Putamen (tissue), 1 donor: ENCODE measurements at regions not wholly inside any gene's neighbourhood (a gene's known extent, or its start where the extent isn't known, plus 50 kb on each side); places are given as distances from the start of the nearest gene placed in this dataset.

Experiments
- DNase-seq: peaks from one replicate; pipeline ENCODE4 v3.0.0-alpha.2; 2016; ENCODE audit warnings: low spot score

GRCh38 chr17:79396696-79397095, 214.2 kb downstream of the RBFOX3 start:
- DNase-seq = no peak

GRCh38 chr17:79395545-79395944, 215.3 kb downstream of the RBFOX3 start:
- no peak for DNase-seq

DNA sequence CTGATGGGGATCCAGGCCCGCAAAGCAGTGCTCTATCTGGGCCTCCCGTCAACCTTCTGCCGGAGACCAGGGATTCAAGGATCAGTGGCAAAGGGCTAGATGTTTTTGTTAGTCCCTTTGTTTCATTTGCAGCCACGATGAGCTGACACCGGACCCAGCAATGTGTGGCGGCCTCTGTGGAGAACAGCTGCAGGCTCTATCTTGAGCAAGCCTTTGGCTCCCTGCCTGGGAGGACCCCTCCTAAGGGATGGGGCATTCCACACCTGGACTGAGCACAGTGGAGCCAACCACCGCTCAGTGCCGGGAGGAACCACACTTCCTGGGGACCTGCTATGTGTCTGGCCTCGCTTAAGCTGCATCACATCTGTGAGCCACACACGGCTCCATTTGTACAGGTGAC, 215.8 kb downstream of the RBFOX3 start:
- no peak for DNase-seq

GRCh38 chr17:79393358-79394052, 217.3 kb downstream of the RBFOX3 start:
- DNase-seq = peak; percentile 50

- DNase-seq = no peak
Observed at GRCh38 chr17:79392598-79392997, 218.3 kb downstream of the RBFOX3 start.

GRCh38 chr17:79391376-79392233, 219.2 kb downstream of the RBFOX3 start:
- peak; percentile 39 for DNase-seq

DNA sequence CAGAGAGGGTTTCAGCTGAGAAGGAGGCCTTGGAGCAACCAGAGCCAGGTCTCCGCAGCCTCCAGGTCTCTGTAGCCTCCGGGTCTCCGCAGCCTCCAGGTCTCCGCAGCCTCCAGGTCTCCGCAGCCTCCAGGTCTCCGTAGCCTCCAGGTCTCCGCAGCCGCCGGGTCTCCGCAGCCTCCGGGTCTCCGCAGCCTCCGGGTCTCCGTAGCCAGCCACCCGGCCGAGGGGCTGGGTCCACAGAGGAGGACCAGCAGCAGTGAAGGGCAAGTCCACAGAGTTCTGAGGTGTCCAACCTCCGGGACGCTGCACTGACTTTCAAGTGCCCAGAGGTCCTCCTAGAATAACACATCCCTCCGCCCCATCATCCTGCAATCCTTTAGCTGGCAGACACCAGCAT, 221.0 kb downstream of the RBFOX3 start:
- DNase-seq = no peak

DNA sequence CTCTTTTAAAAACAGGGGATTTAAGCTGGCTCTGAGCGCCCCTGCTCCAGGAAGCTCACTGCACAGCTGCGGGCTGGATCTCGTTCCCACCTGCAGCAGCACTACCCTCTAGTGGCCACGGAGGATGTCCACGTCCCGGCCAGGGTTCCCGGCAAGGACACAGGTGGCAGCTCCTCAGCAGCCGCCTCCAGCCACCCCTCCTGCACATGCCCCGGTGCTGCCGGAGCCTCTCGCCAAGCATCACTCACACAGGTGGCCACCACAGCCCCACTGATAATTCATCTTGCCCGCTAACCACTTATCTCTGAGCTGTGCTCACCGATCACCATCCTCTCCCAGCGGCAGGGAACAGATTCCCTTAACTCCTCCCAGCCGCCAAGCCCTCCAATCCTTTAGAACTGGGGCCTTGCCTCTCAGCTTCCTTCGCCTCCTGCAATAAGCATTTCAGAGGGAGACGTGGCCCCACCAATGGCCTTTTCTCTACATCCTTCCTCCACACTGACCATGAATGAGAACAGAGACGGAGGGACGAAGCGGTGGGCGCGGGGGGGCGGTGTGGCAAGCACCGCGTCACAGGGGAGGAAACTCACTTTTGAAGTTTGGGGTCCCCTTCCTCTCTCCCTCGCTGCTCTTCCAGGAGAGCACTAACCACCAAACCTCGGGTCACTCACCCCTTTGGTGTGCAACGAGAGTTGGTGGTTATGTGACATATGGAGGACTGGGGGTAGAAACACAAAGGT, 222.1 kb downstream of the RBFOX3 start:
- no peak for DNase-seq

- DNase-seq = no peak
Observed at GRCh38 chr17:79387783-79388182, 223.1 kb downstream of the RBFOX3 start.

DNA sequence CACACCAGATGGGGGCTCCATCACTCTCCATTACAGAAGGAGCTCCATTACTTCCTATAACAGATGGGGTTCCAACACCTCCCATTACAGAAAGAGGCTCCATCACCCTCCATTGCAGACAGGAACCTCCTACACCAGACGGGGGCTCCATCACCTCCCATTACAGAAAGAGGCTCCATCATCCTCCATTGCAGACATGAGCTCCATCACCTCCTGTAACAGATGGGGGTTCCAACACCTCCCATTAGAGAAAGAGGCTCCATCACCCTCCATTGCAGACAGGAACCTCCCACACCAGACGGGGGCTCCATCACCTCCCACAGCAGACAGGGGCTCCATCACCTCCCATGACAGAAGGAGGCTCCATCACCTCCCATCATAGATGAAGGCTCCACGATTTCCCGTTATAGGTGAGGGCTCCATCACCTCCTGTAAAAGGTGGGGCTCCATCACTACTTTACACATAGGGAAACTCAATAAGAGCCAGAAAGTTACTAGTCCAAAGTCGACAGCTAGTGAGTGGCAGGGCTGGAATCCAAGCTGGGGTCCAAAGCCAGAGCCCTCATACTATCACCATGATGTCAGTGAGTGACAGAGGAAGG, 224.8 kb downstream of the RBFOX3 start:
- DNase-seq = no peak

DNA sequence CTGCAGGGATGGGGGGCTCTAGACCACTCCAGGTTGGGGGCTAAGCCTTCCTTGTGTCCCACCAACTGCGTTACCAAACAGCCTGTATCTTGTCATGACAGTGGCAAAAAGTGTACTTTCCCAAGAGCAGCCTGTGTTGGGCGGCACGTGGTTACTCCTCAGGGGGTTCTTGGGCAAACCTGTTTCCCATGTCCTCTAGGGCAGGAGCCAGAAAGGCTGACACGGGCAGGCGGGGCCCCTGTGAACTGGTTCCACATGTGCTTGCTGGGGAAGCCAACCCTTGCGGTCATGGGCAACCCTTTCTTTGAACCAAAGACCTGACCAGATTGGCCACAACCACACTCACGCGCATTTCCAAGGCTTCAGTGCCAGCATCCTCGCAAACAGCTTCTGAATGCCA, 228.5 kb downstream of the RBFOX3 start:
- no peak for DNase-seq

DNA sequence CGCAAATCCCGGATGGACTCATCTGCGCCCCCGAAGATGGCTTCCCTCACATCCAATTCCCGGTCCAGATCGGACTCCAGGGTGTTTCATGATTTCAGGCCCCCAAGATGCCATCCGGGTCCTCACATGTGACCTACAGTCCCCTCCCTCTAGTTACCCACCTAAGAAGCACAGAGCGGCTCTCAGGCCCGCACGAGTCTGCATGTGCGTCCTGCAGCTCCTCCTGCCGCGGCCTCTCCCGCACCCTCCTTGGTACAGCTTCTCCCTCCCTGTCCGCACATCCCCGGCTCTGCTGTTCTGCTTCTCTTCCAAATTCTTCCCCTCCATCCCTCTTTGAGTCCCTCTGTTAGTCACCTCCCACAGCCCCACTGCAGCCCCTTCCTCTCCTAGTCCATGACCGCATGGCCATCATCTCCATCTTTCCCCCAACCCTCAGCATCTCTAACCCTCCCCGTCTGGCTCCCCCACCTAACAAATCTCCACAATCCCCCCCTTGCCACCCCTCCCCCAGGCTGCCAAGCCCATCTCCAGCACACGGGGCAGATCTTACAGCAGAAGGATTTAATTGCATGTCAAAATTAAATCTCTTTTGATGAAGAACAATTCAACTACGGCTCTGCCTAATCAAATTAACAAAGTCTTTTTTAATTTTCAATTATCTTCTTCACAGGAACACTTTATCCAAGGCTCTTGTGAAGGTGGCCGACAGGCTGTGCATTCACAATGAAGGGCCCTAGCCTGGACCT, 231.0 kb downstream of the RBFOX3 start:
- no peak for DNase-seq

- no peak for DNase-seq
Observed at GRCh38 chr17:79377230-79377786, 233.5 kb downstream of the RBFOX3 start.

DNA sequence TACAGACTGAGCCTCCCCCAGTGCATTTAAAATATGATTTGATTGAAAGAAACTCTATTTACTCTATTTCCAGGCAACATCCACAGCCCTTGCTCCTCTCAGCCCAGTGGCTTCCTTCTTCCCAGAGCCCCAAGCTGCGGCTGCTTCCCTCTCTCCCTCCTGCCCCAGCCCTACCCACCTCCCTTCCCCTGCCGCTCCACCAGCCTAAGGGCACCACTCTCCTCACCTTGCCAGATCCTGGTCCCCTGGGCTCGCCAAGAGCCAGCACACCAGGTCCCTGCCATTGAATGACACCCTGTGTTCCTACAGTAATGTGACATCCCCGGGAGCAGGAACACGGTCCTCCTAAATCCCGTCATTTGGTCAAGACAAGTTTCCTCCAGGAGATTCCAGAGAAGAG, 236.0 kb downstream of the RBFOX3 start:
- DNase-seq = no peak

DNA sequence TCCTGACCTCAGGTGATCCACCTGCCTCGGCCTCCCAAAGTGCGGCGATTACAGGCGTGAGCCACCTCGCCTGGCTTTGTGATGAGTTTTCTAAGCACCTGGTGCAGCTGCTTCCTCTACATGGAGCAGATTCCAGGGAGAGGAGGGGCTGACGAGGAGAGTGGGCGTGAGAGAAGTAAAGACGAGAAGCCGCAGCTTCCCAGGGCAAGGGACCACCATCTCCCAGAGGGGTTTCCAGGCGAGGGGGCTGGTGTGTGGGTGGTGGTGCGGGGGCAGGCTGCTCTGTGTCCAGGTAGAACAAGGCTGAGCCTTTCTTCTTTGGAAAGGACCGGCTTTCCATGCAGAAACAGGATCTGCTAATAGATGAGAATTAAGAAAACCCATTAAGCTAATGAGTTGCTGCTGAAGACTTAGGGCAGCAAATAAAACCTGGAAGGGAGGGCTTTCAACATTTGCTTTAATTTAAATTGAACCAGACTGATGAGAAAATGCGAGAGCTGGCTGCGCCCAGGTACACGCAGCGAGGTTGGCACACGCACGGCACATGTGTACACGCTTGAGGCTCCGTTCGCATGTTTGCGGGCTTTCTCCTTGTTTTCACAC, 236.7 kb downstream of the RBFOX3 start:
- DNase-seq = no peak

DNA sequence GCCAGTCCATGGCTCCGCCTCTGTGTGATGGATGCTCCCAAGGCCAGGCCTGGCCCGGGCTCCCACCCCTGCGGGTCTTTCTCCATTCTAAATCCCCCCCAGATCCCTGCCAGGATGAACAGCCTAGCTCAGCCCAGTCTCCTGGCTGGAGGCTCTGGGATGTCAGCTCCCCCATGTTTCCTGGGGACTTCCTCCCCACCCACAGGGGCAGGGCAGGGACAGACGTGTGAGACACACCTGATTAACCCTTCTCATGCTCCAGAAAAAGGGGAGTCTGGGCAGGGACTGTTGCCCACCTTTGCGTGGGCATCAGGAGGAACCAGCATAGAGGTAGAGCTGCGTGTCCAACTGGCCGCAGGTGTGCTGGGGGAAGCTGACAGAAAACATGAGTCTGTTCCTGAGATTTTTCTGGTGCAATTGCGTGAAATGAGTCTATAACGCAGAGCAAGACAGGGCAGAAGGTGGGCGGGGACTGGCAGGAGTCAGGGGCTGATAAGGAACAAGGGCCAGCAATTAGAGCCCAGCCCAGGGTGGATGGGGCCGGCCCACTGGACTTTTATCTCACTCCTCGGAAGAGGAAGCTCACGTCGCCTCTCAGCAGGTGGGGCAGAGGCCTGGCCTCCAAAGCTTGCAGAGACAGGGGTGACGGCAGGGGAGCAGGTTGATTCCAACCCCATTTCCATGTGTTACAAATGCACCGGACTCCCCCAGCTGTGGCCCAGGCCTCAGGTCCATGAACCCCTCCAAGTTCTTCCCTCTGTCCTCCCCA, 238.2 kb downstream of the RBFOX3 start:
- no peak for DNase-seq

GRCh38 chr17:79371984-79372383, 238.9 kb downstream of the RBFOX3 start:
- no peak for DNase-seq

DNA sequence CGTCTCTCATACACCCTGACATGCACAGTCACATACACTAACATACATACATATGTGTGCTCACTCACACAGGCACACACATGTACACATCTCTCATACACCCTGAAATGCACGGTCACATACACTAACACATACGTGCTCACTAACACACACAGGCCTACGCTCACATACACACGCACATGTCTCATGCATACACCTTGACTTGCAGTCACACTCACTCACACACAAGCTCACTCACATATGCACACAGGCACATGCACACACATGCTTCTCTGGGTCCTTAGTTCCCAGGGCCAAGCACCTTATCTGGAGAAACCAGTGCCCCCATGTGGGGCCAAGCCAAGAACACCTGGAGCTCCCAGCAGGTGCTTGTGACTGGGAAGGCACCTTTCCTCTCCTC, 240.3 kb downstream of the RBFOX3 start:
- no peak for DNase-seq

- no peak for DNase-seq
Observed at GRCh38 chr17:79370126-79370525, 240.7 kb downstream of the RBFOX3 start.

GRCh38 chr17:79369532-79369931, 241.3 kb downstream of the RBFOX3 start:
- DNase-seq = no peak
